ENCODE measurements at regions not wholly inside any gene's neighbourhood (a gene's known extent, or its start where the extent isn't known, plus 50 kb on each side); places are given as distances from the start of the nearest gene placed in this dataset.
"Not testable (repeated sequence)": the region's sequence is repeated elsewhere in the genome, so short reads cannot be mapped to it uniquely, and the experiment has no call there.

DNA sequence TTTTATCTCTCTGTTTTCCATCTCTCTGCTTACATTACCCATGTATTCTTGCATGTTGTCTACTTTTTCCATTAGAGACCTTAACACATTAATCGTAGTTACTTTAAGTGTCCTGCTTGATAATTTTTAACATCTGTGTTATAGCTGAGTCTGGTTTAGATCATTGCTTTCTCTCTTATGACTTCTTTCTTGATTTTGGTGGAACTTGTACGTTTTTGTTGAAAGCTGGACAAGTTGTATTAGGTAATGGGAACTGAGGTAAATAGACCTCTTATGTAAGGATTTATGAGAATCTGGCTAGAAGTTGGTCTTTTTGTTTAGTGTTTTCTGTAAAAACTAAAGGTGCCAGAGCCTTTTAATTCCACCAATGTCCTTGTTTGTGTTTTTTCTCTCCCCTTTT lies 100.8 kb upstream of the LYZL2 start:
- no peak for DNase-seq

DNA sequence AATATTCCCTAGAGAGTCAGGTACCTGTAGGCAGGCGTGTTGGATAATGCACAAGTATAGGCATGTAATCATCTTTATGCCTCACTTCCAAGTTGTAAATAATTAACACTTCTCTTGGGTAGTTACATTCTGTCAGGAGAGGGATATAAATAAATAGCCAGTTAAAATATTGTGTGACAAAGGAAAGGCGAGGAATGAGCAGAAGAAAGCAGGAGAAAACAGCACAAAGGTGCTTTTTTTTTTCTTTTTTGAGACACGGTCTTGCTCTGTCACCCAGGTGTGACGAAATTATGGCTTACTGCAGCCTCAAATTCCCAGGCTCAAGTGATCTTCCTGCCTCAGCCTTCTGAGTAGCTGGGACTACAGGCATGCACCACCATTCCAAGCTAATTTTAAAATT lies 99.2 kb upstream of the LYZL2 start:
- DNase-seq: peak; percentile 2

- DNase-seq: no peak
Observed at GRCh38 chr10:30728127-30728526, 98.6 kb upstream of the LYZL2 start.

DNA sequence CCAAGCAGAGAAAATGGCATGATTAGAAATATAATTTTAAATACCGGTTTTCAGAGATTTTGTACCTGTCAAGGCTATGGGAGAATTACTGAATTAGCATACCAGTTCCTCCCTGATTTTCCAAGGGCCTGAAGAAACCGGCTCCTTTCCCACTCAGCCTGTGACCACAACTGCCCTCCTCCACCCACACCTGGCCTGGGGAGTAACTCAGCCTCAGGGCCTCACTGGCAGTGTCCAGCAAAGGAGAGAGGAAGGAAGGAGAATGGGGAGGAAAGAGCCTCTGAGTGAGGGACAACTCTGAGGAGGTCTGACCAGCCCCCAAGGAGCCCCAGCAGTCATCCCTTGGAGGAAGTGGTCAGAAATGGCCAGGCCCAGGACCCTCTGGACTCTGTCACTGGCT lies 98.0 kb upstream of the LYZL2 start:
- DNase-seq: no peak

GRCh38 chr10:30726783-30727414 lies 97.3 kb upstream of the LYZL2 start:
- DNase-seq: peak; percentile 12

DNA sequence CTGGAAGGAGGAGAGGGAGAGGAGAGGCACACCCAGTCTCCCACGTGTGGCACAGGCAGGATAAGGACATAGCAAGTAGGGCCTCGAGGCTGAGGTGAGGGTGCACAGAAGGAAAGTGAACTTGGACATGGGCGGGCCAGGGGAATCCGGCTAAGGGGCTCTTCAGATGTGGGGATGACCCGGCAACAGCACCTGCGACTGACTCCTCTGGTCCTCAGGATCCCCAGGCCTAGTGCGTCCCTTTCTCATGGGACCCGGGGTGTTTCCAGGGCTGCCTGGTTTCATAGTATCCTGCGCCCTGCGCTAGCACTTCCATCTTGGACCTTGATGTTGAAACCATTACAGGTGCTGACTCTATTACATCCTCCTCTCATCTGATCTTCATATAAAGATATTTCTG lies 96.1 kb upstream of the LYZL2 start:
- no peak for DNase-seq

DNA sequence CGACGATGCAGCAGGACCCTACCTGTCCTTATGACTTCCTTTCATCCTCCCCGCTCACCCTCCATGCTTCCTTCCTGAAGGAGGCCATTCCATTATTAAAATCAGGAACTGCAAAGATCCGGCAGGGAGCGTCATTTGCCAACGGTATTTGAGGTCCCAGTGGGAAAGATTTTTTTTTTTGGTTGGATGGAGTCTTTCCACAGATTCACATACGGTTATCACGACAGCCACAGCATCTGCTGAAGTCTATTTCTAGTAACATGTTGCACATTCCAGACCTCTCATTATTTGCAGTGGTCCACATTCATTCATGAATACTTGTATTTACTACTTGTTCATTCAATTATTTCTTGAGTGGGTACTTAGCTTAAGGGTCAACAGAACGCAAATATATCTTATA lies 94.7 kb upstream of the LYZL2 start:
- DNase-seq: no peak

DNA sequence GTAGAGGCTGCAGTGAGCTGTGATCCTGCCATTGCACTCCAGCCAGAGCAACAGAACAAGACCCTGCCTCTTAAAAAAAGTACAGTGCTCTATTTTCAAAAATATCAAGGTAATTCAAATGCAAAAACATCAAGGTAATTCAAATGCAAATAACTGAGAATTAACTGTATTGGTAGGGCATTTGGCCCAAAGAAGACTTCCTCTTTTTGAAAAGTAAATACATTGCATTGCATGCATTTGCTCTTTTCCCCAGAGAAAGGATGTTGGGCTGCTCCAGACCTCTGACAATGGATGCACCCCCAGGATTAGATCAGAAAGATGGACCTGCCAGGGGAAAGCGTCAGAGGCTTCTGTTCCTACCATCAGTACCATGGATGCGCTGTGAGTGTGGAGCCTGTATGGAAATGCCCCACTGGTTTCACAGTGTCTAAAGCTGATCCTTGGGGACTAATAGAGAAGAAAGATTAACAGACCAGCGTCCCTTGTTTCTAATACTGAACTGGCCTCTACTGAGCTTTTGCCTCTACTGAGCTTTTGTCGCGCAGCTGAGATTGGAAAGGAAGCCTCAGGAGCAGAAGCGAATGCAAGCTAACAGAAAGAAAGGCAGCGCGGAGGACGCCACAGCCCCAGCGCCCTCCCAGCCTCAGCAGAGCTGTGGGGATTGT lies 93.5 kb upstream of the LYZL2 start:
- no peak for DNase-seq

DNA sequence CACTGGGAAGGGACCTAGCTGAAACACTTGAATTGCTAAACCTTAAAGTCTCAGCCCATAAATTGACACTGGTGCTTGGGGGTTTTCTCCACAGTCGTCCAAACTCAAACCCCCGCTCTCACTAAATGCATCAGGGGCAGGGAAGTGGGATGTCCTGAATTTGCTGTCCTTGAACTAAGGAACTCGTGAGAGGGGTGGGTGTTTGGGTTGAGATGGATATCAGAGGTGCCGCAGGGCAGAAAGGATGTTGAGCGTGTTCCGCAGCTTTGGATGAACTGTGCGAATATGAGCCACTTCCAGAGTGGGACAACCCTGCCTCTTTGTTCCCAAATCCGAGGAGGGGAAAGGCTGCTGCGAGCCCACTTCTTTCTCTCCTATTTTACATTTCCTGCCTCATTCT lies 90.3 kb upstream of the LYZL2 start:
- no peak for DNase-seq

DNA sequence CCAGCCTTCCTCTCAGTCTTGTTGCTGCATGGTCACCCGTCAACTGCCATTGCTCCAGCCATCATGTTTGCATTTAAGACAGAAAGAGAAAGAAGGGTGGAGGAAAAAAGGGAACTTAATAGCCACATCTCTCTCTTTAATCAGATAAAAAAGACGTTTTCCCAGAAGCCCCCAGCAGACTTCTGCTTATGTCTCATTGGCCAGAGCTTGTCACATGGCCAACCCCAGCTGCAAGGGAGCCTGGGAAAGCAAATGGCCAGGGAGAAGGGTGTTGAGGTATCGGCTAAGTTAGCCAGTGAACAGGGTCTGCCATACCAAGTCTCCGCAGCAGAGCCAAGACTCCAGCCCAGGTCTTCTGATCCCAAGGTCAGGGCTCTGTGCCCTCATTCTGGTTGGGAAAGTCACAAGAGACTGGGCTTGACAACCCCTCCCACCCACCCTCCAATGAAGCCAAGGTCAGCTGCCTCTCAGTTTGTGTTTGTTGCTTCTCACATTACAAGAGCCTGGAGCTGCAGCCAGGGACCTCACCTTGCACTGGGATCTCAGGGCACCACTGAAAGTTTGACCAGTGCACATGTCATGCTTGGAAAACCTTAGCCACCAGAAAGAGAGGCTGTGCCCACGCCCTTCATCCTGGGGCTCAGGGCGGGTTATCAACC lies 80.3 kb upstream of the LYZL2 start:
- DNase-seq: no peak

DNA sequence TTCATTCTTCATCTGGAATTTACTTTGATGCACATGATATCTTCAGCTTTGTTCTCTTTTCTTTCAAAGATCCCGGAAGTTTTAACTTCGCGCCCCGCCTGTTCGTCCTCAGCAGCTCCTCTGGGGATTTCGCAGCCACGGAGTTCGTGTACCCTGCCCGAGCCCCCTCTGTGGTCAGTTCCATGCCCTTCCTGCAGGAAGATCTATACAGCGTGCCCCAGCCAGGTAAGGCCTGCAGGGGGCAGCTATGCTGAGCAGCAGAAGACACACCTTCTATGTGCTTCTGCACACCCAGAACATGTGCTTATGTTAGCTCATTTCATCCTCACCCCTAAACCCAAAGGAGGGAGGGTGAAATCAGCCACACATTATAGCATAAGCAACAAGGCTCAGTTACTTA lies 79.7 kb upstream of the LYZL2 start:
- no peak for DNase-seq

DNA sequence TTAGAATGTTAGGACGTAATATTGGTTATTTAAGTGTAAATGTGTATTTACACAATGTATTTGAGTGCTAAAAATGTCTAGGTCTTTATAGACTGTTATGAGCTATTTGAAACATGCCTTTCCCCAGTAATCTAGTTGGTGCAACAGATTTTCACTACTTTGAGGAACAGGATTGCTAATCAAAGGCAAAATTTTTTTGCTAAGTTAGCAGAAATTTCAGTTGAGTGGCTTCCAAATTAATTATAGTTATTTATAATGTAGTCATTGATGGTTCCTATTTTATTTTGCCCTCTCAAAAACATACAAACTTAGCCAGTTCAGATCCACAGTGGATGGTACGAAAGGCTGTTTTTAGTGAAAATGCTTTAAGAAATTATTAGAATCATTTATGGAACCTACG lies 78.7 kb upstream of the LYZL2 start:
- DNase-seq: no peak

DNA sequence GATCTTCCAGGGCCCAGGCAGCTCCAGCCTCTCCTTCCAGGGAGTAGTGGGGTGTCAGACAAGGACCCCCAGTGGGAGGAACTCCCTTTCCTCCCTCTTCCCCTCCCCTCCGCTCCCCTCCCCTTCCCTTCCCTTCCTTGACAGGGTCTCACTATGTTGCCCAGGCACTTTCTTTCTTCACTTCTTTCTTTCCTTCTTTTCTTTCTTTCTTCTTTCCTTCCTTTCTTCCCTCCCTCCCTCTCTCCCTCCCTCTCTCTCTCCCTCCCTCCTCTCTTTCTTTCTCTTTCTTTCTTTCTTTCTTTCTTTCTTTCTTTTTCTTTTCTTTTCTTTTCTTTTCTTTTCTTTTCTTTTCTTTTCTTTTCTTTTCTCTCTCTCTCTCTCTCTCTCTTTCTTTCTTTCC lies 76.6 kb upstream of the LYZL2 start:
- DNase-seq: not testable (repeated sequence)

- DNase-seq: no peak
Observed at GRCh38 chr10:30705625-30706149, 76.1 kb upstream of the LYZL2 start.

DNA sequence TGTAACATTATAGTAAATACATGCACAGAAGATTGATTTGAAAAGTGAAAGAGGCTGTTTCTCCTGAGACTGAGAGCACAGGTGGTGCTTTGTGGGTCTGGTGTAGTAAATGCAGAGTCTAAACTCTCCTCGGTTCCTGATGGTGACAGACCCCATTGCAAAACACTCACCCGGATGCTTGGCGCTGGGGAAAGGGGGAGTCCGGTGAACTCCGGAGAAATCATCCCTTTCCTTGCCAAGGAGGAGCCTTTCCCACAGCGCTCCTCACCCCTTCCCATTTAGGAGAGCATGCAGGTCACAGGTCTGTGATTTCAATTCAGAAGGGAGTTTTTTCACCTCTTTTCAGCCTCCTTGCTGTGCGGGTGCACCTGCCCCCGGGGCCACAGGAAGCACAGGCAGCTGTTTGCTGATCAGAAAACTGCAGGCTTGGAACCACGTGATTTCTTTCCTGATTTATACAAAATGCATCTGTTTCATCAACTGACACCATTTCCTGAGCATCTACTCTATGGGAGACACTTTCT lies 75.6 kb upstream of the LYZL2 start:
- peak; percentile 20 for DNase-seq

DNA sequence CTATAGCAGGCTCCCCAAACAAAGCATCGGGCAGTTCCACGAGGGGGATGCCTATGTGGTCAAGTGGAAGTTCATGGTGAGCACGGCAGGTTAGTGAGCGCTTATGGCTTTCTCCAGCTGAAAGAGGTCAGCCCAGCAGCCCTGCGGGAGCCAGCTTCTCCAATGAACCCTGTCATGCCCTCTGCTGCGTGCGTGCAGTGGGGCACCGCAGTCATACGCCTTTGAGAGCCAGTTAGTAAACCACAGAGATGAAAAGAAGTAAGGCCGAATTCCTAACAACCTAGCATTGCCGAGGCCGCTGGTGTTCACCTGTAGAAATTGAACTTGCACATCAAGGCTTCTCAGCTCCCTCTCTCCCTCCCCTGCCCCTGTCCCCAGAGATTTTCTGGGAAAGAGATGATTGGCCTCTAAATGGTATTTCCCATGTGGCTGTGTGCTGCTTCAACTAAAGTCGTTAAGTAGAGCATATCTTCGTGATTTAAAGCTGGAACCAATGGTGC lies 75.1 kb upstream of the LYZL2 start:
- not testable (repeated sequence) for DNase-seq

DNA sequence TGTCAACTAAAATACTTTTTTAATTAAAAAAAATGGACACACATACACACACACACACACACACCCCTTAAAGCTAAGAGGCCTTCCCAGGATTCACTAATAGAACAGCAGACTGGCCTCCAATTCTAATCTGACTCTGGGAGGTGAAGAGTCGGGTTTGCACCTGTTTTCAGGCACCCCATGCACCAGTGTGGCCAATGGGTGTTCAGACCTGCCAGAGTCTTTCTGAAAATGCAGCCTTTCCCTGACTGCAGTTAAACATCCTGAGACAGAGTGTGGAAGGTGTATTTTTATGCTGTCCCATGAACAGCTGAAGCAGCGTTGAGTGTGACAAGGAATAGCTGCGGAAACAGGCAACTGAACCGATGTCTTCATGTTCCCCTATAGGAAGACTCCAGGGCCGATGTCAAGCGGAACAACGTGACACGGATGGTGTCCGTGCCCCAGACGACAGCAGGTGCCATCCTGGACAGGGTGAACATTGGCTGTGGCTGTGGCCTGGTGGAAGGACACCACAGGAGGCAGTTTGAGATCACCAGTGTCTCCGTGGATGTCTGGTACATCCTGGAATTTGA lies 74.6 kb upstream of the LYZL2 start:
- DNase-seq: no peak

DNA sequence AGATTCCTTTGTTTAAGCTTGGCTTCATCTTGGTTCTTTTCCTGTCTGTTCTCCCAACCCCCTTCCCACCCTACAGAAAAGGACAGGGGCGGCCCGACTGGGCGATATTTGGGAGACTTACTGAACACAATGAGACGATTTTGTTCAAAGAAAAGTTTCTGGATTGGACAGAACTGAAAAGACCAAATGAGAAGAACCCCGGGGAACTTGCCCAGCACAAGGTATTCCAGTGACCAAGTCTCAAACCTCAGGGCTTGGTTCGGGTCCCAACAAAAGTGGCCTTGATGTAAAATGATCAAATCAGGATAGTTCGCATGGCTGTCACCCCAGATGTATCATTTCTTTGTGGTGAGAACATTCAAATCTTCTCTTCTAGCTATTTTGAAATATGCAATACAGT lies 73.9 kb upstream of the LYZL2 start:
- DNase-seq: not testable (repeated sequence)

DNA sequence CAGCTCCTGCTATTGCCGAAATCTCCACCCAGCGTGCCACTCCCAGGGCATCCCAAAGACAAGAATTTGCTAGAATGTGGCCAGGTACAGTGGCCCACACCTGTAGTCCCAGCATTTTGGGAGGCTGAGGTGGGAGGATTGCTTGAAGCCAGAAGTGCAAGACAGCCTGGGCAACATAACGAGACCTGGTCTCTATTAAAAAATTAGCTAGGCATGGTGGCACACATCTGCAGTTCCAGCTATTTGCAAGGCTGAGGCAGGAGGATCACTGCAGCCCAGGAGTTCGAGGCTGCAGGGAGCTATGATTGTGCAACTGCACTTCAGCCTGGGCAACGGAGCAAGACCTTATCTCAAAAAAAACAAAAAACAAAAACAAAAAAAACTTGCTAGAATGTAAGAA lies 73.3 kb upstream of the LYZL2 start:
- DNase-seq: no peak

DNA sequence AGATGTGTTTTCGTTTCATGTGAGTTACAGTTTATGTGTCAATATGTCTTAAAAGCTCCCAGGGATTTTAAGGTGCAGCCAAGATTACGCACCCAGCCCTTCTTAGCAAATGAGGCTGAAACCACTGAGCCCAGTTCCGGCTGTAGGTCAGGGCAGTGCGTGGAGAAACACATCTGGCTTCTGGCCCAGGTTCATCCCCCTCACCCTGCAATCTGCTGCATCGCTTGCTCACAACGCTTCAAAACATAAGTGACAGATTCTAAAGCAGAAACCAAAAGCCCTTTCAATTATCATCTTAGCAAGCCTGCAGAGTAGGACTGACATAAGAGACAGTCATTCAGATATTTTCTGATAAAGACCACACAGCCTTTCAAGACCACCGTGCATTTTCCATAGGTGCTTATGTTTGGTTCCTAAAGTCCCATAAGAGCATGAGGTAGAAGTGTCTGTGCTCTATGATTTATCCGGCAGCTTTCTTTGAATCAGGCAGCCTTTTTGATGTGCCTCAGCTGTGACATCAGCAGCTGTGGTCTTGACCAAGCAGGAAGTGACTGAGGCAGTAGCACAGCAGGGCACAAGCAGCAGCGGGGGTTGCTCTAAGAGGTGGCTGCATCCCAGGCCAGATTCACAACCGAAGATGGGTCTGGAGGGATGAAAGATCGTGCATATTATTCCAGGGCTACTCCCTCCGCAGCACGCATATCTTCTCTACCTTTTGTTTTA lies 72.1 kb upstream of the LYZL2 start:
- peak; percentile 18 for DNase-seq

- no peak for DNase-seq
Observed at GRCh38 chr10:30697806-30698205, 68.3 kb upstream of the LYZL2 start.

- DNase-seq: not testable (repeated sequence)
Observed at GRCh38 chr10:30697221-30697620, 67.7 kb upstream of the LYZL2 start.
